Dedifferentiated amniotic fluid mesenchymal stem cell (primary cell): ENCODE measurements at regions not wholly inside any gene's neighbourhood (a gene's known extent, or its start where the extent isn't known, plus 50 kb on each side); places are given as distances from the start of the nearest gene placed in this dataset.

Experiments
- DNase-seq: peaks from one replicate; pipeline ENCODE4 v3.0.0-alpha.2; 2016; ENCODE audit errors: extremely low spot score

GRCh38 chr16:73191660-73192046 lies 143.7 kb upstream of the ZFHX3 start:
- DNase-seq: no peak

GRCh38 chr16:73190688-73191659 lies 143.0 kb upstream of the ZFHX3 start:
- DNase-seq: no peak

DNA sequence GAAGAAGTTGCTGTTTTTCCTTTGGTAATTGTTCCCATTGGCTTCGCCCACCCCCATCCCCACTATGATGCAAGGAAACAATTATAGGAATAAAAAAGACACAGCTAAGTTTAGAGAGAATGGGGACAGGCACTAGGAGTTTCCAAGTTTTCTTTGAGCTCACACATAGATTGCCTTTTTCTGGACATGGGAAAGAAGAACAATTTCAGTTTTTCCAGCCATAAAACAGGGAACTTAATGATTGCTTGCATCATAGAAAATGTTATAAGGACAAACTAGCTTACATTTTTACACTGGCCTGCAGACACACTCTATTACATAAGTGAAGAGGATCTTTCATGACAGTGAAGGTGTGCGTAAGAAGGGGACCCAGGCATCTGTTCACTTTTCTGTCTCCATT lies 142.3 kb upstream of the ZFHX3 start:
- no peak for DNase-seq

DNA sequence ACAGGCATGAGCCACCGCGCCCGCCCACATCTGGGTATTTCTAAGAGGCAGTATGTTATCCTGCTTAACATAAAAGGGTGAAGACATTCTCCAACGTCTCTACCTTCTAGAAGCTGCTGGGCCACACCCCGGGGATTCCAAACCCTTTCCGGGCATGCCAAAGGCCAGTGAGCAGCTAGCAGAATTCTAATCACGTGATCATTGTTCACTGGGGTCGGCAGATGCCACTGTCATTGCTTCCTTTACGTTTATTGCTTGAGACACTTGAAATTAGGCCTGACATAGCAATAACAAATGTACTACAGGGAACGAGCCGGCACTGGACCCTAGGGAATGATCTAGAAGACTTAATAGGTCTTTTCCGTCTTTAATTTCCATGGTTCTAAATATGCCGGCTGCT lies 141.2 kb upstream of the ZFHX3 start:
- DNase-seq: no peak

DNA sequence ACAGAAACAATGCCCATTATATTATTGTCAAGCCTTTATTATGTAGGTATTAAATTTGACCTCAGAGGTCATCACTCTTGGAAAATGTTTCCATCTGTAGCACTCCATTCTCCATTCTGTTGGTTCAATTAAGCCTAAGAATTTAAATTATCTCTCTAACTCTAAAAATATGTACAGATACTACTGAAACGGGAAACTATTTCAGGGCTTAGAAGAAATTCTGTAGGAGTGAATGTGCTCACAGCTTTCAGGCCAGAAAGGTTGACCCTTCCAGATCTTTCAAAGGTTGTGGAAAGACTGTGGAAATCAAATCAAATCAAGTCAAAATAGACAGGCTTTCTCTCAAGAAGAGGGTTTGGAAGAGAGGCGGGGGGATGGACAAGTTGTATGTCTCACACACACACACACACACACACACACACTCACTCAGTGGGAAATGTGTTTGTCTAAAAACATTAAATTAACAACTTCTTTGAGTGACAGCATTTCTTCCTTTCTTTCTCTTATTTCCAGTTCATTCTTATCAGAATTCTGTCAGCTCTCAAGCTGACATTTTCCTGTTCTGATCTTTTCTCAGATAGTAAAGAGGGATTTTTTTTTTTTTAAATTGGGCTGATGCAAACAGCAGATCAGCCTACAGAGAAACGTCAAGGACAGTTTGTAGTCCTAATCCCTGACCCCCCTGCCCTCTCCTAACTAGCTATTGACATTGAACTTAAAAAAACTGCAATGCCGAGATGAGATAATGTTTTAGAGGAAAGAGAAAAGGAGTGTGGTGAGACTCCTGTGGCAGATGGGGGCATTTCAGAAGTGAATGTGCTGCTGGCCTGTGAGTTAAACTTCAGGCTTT lies 139.0 kb upstream of the ZFHX3 start:
- no peak for DNase-seq

GRCh38 chr16:73185737-73186136 lies 137.8 kb upstream of the ZFHX3 start:
- no peak for DNase-seq

DNA sequence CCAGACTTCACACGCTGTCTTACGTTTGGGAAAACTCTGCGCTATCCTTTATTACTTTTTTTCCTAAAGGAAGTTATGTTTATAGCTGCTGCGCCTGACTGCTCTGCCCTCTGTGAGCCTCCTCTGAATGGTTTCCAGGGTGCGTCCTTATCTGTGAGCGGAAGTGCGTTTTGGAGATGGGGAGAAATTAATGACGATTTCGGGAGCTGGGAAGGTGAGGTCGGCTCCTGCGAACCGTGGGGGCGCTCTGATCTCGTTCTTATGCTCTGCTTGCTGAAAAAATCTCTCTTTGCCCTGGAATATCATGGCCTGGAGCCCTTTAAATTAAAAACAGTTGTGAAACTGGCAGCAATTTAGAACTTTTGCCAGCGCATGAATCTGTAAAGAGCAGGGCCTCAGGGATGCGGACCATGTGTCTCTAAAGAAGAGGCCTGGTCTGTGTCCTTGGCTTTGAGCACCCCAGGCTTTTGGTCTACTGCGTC lies 135.7 kb upstream of the ZFHX3 start:
- no peak for DNase-seq

DNA sequence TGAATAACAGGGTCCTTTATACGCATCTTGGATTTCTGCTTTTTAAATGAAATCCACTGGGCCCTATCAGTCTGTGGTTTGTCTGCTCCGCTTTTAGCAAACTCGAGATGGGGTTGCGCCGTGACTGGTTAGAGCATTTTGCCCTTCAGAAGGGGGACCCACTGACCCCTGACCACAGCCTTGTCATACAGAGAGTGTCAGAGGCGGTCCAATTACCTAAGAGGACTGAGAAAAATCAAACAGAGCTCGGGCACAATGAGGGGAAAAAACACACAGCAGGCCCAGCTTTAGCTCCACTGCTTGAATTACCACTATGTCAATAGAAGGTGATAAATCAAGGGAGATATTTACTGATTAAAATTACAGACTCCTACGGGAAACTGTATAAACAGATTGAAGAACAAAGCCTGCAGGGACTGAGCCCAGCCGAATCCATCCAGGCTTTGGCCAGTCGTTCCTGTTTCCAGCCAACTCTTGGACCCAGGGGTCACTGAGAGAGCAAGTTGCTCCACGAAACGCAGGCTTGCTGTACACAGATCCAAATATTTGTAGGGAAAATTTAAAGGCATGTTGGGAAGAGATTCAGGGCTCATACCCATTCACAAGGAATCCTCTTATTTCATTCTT lies 131.9 kb upstream of the ZFHX3 start:
- DNase-seq: no peak

DNA sequence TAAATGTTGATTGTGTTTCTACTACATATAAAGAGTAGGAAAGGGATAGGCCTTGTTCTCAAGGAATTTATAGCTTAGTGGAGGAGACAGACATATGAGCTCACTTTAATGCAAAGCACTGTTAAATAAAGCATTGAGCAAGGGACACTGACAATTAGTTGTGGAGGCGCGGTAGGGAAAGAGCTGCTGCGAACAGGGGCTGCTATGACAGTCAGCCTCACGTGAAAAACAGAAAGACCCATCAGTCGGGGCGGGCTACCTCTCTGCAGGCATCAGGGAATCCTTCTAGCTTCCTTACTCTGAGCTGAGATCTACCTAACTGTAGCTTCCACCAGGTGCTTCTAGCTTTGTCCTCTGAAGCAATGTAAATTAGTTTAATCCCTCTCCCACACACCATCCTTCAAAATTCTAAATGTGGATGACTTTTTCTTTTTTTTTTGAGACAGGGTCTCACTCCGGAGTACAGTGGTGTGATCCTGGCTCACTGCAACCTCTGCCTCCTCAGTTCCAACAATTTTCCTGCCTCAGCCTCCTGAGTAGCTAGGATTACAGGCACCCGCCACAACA lies 129.9 kb upstream of the ZFHX3 start:
- DNase-seq: no peak

- DNase-seq: peak; percentile 83
Observed at GRCh38 chr16:73176577-73177013, 128.7 kb upstream of the ZFHX3 start.

DNA sequence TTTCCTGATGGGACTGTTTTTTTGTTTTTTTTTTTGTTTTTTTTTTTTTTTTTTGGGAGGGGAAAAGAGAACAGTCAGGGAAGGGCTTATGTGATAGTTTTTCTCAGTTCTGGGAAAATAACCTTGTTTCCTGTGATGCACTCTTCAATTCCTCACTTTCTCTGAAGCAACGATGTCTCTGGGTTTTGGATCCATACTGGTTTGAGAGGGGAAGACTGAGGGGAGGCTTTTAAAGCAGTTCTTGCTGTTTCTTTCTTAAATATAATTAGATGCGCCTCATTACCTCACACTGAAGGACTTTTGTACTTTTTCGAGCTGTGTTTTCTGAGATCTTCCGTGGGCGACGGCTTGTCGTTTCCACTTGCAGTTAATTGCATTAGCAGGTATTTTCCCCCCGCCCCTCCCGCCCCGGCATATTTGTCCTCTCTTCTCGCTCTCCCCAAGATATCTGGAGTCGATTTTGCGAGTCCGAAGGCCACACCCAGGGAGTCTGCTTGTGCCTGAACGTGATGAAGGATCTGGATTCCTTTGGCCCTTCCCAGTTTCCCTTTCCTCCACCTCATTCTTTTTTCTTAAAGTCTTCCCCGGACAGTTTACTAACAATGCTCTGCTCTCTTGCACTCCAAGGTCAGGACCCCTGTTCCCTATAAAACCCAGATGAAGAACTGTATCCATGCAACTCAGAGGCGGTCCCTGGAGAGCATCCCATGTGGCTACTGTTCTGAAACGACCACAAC lies 125.2 kb upstream of the ZFHX3 start:
- no peak for DNase-seq

GRCh38 chr16:73172241-73172972 lies 124.5 kb upstream of the ZFHX3 start:
- peak; percentile 95 for DNase-seq

DNA sequence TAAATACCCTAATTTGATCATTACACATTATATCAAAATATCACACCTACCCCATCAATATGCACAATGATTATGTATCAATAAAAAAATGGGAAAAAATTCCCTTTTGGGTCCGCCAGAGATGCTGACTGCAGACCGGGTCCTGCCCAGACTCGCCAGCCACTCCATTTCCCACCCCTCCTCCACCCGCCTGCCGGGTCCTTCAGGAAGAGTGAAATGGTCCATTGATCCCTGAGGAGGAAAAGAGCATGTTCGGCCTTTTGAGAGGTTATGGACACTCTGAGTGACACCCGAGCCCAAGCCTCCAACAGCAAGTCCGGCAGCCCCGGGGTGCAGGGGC lies 123.9 kb upstream of the ZFHX3 start:
- no peak for DNase-seq

- no peak for DNase-seq
Observed at GRCh38 chr16:73171380-73171779, 123.5 kb upstream of the ZFHX3 start.

- no peak for DNase-seq
Observed at GRCh38 chr16:73170612-73171038, 122.7 kb upstream of the ZFHX3 start.

GRCh38 chr16:73166947-73167550 lies 119.1 kb upstream of the ZFHX3 start:
- DNase-seq: no peak

GRCh38 chr16:73166441-73166851 lies 118.5 kb upstream of the ZFHX3 start:
- no peak for DNase-seq

DNA sequence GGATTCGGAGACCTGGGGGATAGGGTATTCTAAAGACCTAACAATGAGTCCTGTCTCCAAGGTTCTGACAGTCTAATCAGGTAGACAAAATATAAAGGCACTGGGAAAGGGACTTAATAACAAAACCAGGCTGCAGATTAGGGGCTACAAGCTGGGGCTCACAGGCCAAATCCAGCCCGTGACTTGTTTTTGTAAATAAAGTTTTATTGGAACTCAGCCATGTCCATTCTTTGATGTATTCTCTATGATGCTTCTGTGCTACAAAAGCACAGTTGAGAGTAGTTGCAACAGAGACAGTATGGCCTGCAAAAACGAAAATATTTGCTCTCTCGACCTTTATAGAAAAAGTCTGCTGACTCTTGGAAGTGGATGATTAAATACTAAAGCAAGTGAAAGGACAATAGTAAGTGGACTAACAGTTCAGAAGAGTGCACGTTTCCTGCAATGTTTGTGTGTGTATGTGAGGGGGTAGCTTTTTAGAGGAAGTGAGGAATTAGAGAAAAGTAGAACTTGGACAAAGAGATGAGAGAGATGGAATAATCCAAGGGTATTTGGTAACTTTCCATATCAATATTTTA lies 115.4 kb upstream of the ZFHX3 start:
- DNase-seq: no peak

DNA sequence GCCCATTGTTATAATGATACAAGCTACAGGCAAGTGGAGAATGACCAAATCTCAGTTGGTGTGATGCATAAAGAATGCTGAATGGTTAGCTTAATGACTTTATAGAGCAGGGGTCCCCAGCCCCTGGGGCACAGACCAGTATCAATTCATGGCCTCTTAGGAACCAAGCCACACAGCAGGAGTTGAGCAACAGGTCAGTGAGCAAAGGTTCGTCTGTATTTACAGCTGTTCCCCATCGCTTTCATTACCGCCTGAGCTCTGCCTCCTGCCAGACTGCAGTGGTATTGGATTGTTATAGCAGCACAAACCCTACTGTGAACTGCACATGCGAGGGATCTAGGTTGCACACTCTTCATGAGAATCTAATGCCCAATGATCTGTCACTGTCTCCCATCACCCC lies 114.0 kb upstream of the ZFHX3 start:
- no peak for DNase-seq

- no peak for DNase-seq
Observed at GRCh38 chr16:73159296-73159695, 111.4 kb upstream of the ZFHX3 start.
